ENCODE measurements at regions not wholly inside any gene's neighbourhood (a gene's known extent, or its start where the extent isn't known, plus 50 kb on each side); places are given as distances from the start of the nearest gene placed in this dataset. TPM values are rescaled to one million over a fixed set of nuclear protein-coding genes. Genes with fewer than 3 reads are reported as not detected.

GRCh38 chr2:184541591-184541990 lies 56.7 kb upstream of the ZNF804A start:
- Mint-ChIP-seq H3K9me3 (no peaks in the 10 kb centered on the region), H3K27me3 (no peaks in the 10 kb centered on the region), H3K27ac (no peak overlapping the region), H3K36me3 (ENCODE audit: low read depth) (no peaks in the 10 kb centered on the region), H3K4me3 (no peak overlapping the region), H3K4me1 (ENCODE audit: low read depth) (no peaks in the 10 kb centered on the region)
- H3K36me3 ChIP-seq (ENCODE audit: insufficient read depth, low read length): no peaks in the 10 kb centered on the region
- ChIA-PET POLR2A (no interaction called here), CTCF (no interaction called here)
- intact Hi-C loops (cut with DNase I, micrococcal nuclease): no loop called here
- no peaks in the 10 kb centered on the region for H3K9me3 ChIP-seq (ENCODE audit: control insufficient read depth in 1 of 2, insufficient read depth in 1 of 2, low read length in 2 of 2)
- H3K27me3 ChIP-seq (ENCODE audit: control insufficient read depth in 1 of 2, insufficient read depth in 2 of 2, low read length in 2 of 2): no peaks in the 10 kb centered on the region
- H3K4me1 ChIP-seq (ENCODE audit: insufficient read depth, low read length): no peaks in the 10 kb centered on the region
- no peak for DNase-seq
- no peak for ATAC-seq (ENCODE audit: poor library complexity)
- no peak for TF ChIP-seq CTCF (IDR thresholded peaks at IDR 0.05)
- no peak overlapping the region for H3K27ac ChIP-seq (ENCODE audit: low read depth in 1 of 2, low read length in 2 of 2)
- H3K4me3 ChIP-seq (ENCODE audit: low read length): no peak overlapping the region

GRCh38 chr2:184543832-184544231 lies 54.5 kb upstream of the ZNF804A start:
- no peak for TF ChIP-seq CTCF (IDR thresholded peaks at IDR 0.05)
- no peak overlapping the region for H3K4me3 Mint-ChIP-seq
- no peaks in the 10 kb centered on the region for H3K36me3 ChIP-seq (ENCODE audit: insufficient read depth, low read length)
- intact Hi-C loops (cut with DNase I, micrococcal nuclease): no loop called here
- ChIA-PET CTCF (no interaction called here), POLR2A (no interaction called here)
- no peak overlapping the region for H3K27ac ChIP-seq (ENCODE audit: low read depth in 1 of 2, low read length in 2 of 2)
- no peaks in the 10 kb centered on the region for H3K9me3 ChIP-seq (ENCODE audit: control insufficient read depth in 1 of 2, insufficient read depth in 1 of 2, low read length in 2 of 2)
- H3K36me3 Mint-ChIP-seq (ENCODE audit: low read depth): no peaks in the 10 kb centered on the region
- H3K27ac Mint-ChIP-seq: no peak overlapping the region
- no peaks in the 10 kb centered on the region for H3K27me3 ChIP-seq (ENCODE audit: control insufficient read depth in 1 of 2, insufficient read depth in 2 of 2, low read length in 2 of 2)
- H3K4me1 Mint-ChIP-seq (ENCODE audit: low read depth): no peaks in the 10 kb centered on the region
- DNase-seq (no peak), ATAC-seq (ENCODE audit: poor library complexity) (no peak)
- H3K27me3 Mint-ChIP-seq: no peaks in the 10 kb centered on the region
- H3K4me1 ChIP-seq (ENCODE audit: insufficient read depth, low read length): no peaks in the 10 kb centered on the region
- H3K9me3 Mint-ChIP-seq: no peaks in the 10 kb centered on the region
- H3K4me3 ChIP-seq (ENCODE audit: low read length): no peak overlapping the region

Small RNA genes in the stretch of these regions (microRNA-seq; reads per million reads assigned to microRNA genes)
- not detected for gene MIR548AE1 (ENCODE audit: borderline microRNAs expressed, borderline replicate concordance)
